Osteocyte (in vitro differentiated cells): ENCODE measurements at regions not wholly inside any gene's neighbourhood (a gene's known extent, or its start where the extent isn't known, plus 50 kb on each side); places are given as distances from the start of the nearest gene placed in this dataset.

Experiments used
- DNase-seq: peaks from one replicate; pipeline ENCODE4 v3.0.0; 2021; ENCODE audit warnings: mixed read lengths; ENCODE audit not compliant: unreplicated experiment; ENCODE audit errors: extremely low spot score
- H3K27ac Mint-ChIP-seq: one replicate; pipeline ENCODE4 v1.8.0; 2021; ENCODE audit warnings: mild to moderate bottlenecking, mixed read lengths; ENCODE audit not compliant: unreplicated experiment
- H3K27me3 Mint-ChIP-seq: one replicate; pipeline ENCODE4 v1.8.0; 2021; ENCODE audit warnings: mixed read lengths; ENCODE audit not compliant: unreplicated experiment
- H3K36me3 Mint-ChIP-seq: one replicate; pipeline ENCODE4 v1.8.0; 2021; ENCODE audit warnings: mixed read lengths; ENCODE audit not compliant: unreplicated experiment
- H3K4me1 Mint-ChIP-seq: one replicate; pipeline ENCODE4 v1.8.0; 2021; ENCODE audit warnings: mixed read lengths; ENCODE audit not compliant: unreplicated experiment
- H3K4me3 Mint-ChIP-seq: one replicate; pipeline ENCODE4 v1.8.0; 2021; ENCODE audit warnings: mild to moderate bottlenecking, moderate library complexity, mixed read lengths; ENCODE audit not compliant: unreplicated experiment
- H3K9me3 Mint-ChIP-seq: one replicate; pipeline ENCODE4 v1.8.0; 2021; ENCODE audit warnings: mixed read lengths; ENCODE audit not compliant: unreplicated experiment
- CTCF ChIP-seq: fragments of 200-600 bp; sonication (generic); IDR thresholded peaks from 2 replicates; pipeline ENCODE4 v1.5.0; 2021; ENCODE audit warnings: antibody characterized with exemption, mild to moderate bottlenecking, moderate library complexity

DNA sequence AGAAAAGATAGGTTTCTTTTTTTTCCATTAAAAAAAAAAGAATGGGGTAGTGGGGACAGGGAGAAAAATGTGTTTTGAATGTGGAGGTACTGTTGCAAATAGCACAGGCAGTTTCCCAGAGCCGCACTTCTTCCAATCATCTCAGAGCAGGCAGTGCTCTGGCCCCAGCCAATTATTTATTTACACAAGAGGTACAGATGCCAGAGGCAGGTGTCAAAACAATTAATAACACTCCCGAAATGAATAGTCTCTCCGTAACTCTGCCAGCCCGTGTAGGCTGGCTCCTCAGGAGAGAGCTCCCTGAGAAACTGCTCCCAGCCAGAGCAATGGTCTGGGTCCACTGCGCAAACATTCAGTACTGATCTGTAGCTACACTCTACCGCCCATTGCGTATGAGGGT is 130.8 kb upstream of the IL1RAPL2 start:
- H3K27me3 Mint-ChIP-seq, result no peaks in the 10 kb centered on the region
- peaks cover 9% of the 10 kb centered on the region for H3K9me3 Mint-ChIP-seq
- H3K27ac Mint-ChIP-seq, result no peak overlapping the region
- no peaks in the 10 kb centered on the region for H3K4me1 Mint-ChIP-seq
- no peak overlapping the region for H3K4me3 Mint-ChIP-seq
- no peaks in the 10 kb centered on the region for H3K36me3 Mint-ChIP-seq
- no peak for DNase-seq
- no peak for TF ChIP-seq CTCF

GRCh38 chrX:104432321-104432720 is 133.7 kb upstream of the IL1RAPL2 start:
- DNase-seq, result no peak
- peaks cover 4% of the 10 kb centered on the region for H3K9me3 Mint-ChIP-seq
- no peaks in the 10 kb centered on the region for H3K36me3 Mint-ChIP-seq
- H3K4me3 Mint-ChIP-seq, result no peak overlapping the region
- H3K4me1 Mint-ChIP-seq, result no peaks in the 10 kb centered on the region
- no peak overlapping the region for H3K27ac Mint-ChIP-seq
- no peaks in the 10 kb centered on the region for H3K27me3 Mint-ChIP-seq
- TF ChIP-seq CTCF, result no peak

DNA sequence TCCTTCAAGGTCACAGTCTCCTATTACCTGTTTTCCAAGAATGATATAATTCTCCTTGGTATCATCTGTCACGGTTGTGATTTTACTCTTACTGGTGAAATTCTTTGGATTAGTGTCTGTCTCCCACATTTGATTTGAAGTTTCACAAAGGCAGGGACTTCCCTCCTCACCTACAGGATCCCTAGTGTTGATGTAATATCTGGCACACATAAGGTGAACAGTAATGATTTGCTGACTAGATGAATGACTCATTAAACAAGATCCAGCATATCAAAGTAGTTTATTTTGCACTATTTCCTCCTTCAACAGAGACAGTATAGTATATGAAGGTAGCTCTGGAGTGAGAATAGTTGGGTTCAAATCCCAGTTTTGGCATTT is 135.3 kb upstream of the IL1RAPL2 start:
- Mint-ChIP-seq H3K4me3 (no peak overlapping the region), H3K36me3 (no peaks in the 10 kb centered on the region), H3K9me3 (peaks cover 4% of the 10 kb centered on the region), H3K4me1 (no peaks in the 10 kb centered on the region), H3K27me3 (no peaks in the 10 kb centered on the region), H3K27ac (no peak overlapping the region)
- no peak for TF ChIP-seq CTCF
- no peak for DNase-seq

DNA sequence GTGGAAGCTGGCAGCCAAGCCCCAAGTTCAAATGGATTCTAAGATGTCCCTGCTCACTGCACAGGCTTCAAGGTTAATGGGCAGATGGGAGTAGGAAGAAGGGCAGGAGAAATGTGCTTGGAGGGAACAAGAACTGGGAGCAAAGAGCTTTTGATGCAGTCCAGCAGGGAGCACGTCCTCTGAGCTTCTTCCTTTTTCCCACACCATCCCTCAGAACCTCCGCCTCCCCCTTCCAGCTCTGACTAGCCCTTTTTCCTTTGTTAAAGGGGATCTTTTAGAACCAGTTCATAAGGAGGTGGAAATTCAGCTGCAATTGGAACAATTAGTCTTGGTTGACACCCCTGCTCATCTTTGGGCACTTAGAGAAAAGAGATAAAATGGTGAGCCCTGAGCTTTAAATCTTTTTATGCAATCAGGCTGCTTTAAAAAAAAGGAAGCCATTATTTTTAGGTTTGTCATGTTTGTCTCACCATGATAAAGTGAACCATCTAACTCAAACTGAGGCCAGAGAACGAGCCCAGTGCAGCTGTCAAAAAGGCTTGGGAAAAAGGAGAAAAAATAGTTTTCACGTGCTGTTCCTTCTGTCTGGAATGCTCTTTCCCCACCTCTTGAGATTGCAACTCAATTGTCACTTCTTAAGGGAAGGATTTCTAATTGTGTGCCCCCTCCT is 135.8 kb upstream of the IL1RAPL2 start:
- Mint-ChIP-seq H3K27ac (no peak overlapping the region), H3K4me1 (no peaks in the 10 kb centered on the region), H3K9me3 (peaks cover 4% of the 10 kb centered on the region), H3K4me3 (no peak overlapping the region), H3K27me3 (no peaks in the 10 kb centered on the region), H3K36me3 (no peaks in the 10 kb centered on the region)
- no peak for DNase-seq
- no peak for TF ChIP-seq CTCF

DNA sequence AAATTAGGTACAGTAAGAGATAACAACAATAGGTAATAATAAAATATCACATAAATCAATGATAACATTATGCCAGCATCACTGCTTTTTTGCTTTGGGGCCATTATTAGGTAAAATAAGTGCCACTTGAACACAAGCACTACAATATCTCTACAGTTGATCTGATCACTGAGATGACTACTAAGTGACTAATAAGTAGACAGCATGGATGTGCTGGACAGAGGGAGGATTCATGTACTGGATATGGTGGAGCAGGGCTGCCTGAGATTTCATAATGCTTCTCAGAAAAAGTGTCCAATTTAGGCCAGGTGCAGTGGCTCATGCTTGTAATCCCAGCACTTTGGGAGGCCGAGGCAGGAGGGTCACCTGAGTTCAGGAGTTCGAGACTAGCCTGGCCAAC is 137.8 kb upstream of the IL1RAPL2 start:
- Mint-ChIP-seq H3K4me3 (no peak overlapping the region), H3K9me3 (peaks cover 1% of the 10 kb centered on the region), H3K36me3 (no peaks in the 10 kb centered on the region), H3K27ac (no peak overlapping the region), H3K4me1 (no peaks in the 10 kb centered on the region), H3K27me3 (no peaks in the 10 kb centered on the region)
- DNase-seq, result no peak
- no peak for TF ChIP-seq CTCF
